ENCODE measurements at regions not wholly inside any gene's neighbourhood (a gene's known extent, or its start where the extent isn't known, plus 50 kb on each side); places are given as distances from the start of the nearest gene placed in this dataset.

DNA sequence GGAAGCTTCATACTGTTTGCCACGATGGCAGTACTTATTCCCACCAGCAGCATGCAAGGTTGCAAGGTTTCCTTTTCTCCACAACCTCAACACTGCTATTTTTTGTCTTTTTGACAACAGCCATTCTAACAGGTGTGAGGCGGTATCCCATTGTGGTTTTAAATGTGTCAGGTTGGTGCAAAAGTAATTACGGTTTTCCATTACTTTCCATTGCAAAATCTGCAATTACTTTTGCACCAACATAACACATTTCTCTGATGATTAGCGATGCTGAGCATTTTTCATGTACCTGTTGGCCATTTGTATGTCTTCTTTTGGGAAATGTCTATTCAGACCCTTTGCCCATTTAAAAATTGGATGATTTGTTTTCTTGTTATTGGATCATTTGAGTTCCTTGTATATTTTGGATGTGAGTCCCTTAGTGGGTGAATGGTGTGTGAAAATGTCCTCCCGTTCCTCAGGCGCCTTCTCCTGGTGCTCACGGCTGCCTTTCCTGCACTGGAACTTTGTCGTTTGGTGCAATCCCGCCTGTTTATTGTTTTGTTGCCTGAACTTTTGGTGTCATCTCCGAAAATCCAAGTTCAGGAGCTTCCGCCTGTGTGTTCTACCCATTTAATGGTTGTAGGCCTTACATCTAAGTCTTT, 213.6 kb downstream of the KIF26A start:
- TF ChIP-seq, protein P1, sequence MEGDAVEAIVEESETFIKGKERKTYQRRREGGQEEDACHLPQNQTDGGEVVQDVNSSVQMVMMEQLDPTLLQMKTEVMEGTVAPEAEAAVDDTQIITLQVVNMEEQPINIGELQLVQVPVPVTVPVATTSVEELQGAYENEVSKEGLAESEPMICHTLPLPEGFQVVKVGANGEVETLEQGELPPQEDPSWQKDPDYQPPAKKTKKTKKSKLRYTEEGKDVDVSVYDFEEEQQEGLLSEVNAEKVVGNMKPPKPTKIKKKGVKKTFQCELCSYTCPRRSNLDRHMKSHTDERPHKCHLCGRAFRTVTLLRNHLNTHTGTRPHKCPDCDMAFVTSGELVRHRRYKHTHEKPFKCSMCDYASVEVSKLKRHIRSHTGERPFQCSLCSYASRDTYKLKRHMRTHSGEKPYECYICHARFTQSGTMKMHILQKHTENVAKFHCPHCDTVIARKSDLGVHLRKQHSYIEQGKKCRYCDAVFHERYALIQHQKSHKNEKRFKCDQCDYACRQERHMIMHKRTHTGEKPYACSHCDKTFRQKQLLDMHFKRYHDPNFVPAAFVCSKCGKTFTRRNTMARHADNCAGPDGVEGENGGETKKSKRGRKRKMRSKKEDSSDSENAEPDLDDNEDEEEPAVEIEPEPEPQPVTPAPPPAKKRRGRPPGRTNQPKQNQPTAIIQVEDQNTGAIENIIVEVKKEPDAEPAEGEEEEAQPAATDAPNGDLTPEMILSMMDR (conservative IDR thresholded peaks at IDR 0.05), result no peak
- no peak for TF ChIP-seq EZH2 (IDR thresholded peaks at IDR 0.05; ENCODE audit: low read depth)
